NB4 (cell line): ENCODE measurements at regions not wholly inside any gene's neighbourhood (a gene's known extent, or its start where the extent isn't known, plus 50 kb on each side); places are given as distances from the start of the nearest gene placed in this dataset.
"Not testable (repeated sequence)": the region's sequence is repeated elsewhere in the genome, so short reads cannot be mapped to it uniquely, and the experiment has no call there.

ENCODE experiments used
- DNase-seq: peaks from one replicate; pipeline ENCODE4 v3.0.0; 2010; ENCODE audit warnings: low read depth
- H3K4me3 ChIP-seq: one replicate; pipeline ENCODE4 v1.5.1; 2011; ENCODE audit warnings: mild to moderate bottlenecking, low read depth, low read length, moderate library complexity
- CTCF ChIP-seq: IDR thresholded peaks from one replicate; pipeline ENCODE4 v1.5.1; 2012; ENCODE audit warnings: low read depth, low read length
- MAX ChIP-seq: IDR thresholded peaks from 2 replicates; pipeline ENCODE4 v1.6.1; 2011; ENCODE audit warnings: low read depth, low read length
- MYC ChIP-seq: IDR thresholded peaks from 2 replicates; pipeline ENCODE4 v1.6.1; 2011; ENCODE audit warnings: low read depth, low read length
- POLR2A ChIP-seq: IDR thresholded peaks from 2 replicates; pipeline ENCODE4 v1.6.1; 2011; ENCODE audit warnings: mild to moderate bottlenecking; ENCODE audit not compliant: insufficient read length; ENCODE audit errors: extremely low read depth

- TF ChIP-seq MYC (no peak), MAX (no peak), CTCF (no peak), POLR2A (no peak)
- no peak overlapping the region for H3K4me3 ChIP-seq
- no peak for DNase-seq
Observed at GRCh38 chr2:150063931-150064548, 423.4 kb downstream of the RND3 start.

- no peak for DNase-seq
- no peak overlapping the region for H3K4me3 ChIP-seq
- no peak for TF ChIP-seq MYC
- no peak for TF ChIP-seq CTCF
- no peak for TF ChIP-seq MAX
Observed at GRCh38 chr2:150063432-150063889, 424.0 kb downstream of the RND3 start.

- no peak for DNase-seq
- H3K4me3 ChIP-seq, result no peak overlapping the region
- TF ChIP-seq MYC, result no peak
- no peak for TF ChIP-seq MAX
- TF ChIP-seq POLR2A, result no peak
- no peak for TF ChIP-seq CTCF
Observed at GRCh38 chr2:150062416-150062815, 425.1 kb downstream of the RND3 start.

GRCh38 chr2:150060341-150060740 lies 427.1 kb downstream of the RND3 start:
- DNase-seq, result no peak
- TF ChIP-seq MAX (no peak), POLR2A (no peak), CTCF (no peak), MYC (no peak)
- H3K4me3 ChIP-seq, result no peak overlapping the region

- not testable (repeated sequence) for DNase-seq, H3K4me3 ChIP-seq
Observed at GRCh38 chr2:150059676-150060075, 427.8 kb downstream of the RND3 start.

GRCh38 chr2:150052457-150052856 lies 435.0 kb downstream of the RND3 start:
- TF ChIP-seq MYC (no peak), CTCF (no peak), MAX (no peak), POLR2A (no peak)
- no peak overlapping the region for H3K4me3 ChIP-seq
- no peak for DNase-seq
